H1 (cell line): ENCODE measurements at regions not wholly inside any gene's neighbourhood (a gene's known extent, or its start where the extent isn't known, plus 50 kb on each side); places are given as distances from the start of the nearest gene placed in this dataset.

Experiments used
- CTCF ChIA-PET: fragments of 300-600 bp; sonication (Branson Sonifier 250); formaldehyde crosslinking; loops from one replicate; lab custom pipeline; 2021; ENCODE audit not compliant: partially characterized antibody; lab: Charles Lee
- POLR2A ChIA-PET: fragments of 300-600 bp; sonication (Branson Sonifier 250); formaldehyde crosslinking; loops from one replicate; lab custom pipeline; 2021; ENCODE audit warnings: inconsistent platforms; ENCODE audit not compliant: partially characterized antibody; lab: Charles Lee
- DNase-seq, 2 experiments: peaks; one replicate each; pipeline versions ENCODE4 v3.0.0 to v3.0.0-alpha.2; 2010 to 2022; ENCODE audit warnings: low spot score in 2 of 2, low read depth in 1 of 2, mixed read lengths in 1 of 2
- FAIRE-seq: peaks from 2 replicates; lab custom pipeline; 2011; peaks lifted over from hg19 to GRCh38; lab: Jason Lieb, UNC
- H2AFZ ChIP-seq: 2 replicates; pipeline ENCODE4 v1.8.1; 2012; ENCODE audit warnings: low read length, inconsistent platforms
- H2AK5ac ChIP-seq: 2 replicates; pipeline ENCODE4 v1.6.1; 2013; ENCODE audit warnings: low read depth, low read length
- H2BK120ac ChIP-seq: replicated peaks from 2 replicates; pipeline ENCODE3; 2013; ENCODE audit warnings: low read depth, low read length, inconsistent platforms
- H2BK12ac ChIP-seq: 2 replicates; pipeline ENCODE4 v1.6.1; 2013; ENCODE audit warnings: low read depth, low read length
- H2BK15ac ChIP-seq: 2 replicates; pipeline ENCODE4 v1.6.1; 2013; ENCODE audit warnings: low read length
- H2BK20ac ChIP-seq: 2 replicates; pipeline ENCODE4 v1.6.1; 2013; ENCODE audit warnings: low read length
- H2BK5ac ChIP-seq: 2 replicates; pipeline ENCODE4 v1.6.1; 2013; ENCODE audit warnings: low read depth, low read length
- H3K14ac ChIP-seq: 2 replicates; pipeline ENCODE4 v1.6.1; 2013; ENCODE audit warnings: inconsistent platforms; ENCODE audit not compliant: insufficient read length
- H3K18ac ChIP-seq: 2 replicates; pipeline ENCODE4 v1.6.1; 2013; ENCODE audit warnings: low read length; ENCODE audit errors: extremely low read depth
- H3K23ac ChIP-seq: 2 replicates; pipeline ENCODE4 v1.6.1; 2013; ENCODE audit warnings: inconsistent platforms; ENCODE audit not compliant: insufficient read length
- H3K23me2 ChIP-seq: 2 replicates; pipeline ENCODE4 v1.6.1; 2013; ENCODE audit warnings: low read depth, low read length
- H3K27ac ChIP-seq: 2 replicates; pipeline ENCODE4 v1.6.1; 2011; ENCODE audit warnings: low read depth, low read length, inconsistent platforms
- H3K27me3 ChIP-seq, 4 experiments: replicated peaks in 1 of 4; 1 replicate in 1 of 4; 2 replicates in 3 of 4; pipeline versions ENCODE4 v1.6.1 to v1.8.1; 2011 to 2013; ENCODE audit warnings: low read length in 3 of 4, mild to moderate bottlenecking in 3 of 4, inconsistent platforms in 2 of 4, mixed read lengths in 2 of 4, moderate library complexity in 1 of 4; ENCODE audit not compliant: control insufficient read depth in 3 of 4, insufficient read depth in 3 of 4; ENCODE audit errors: extremely low read depth in 1 of 4
- H3K36me3 ChIP-seq, 4 experiments: 2 replicates each; pipeline versions ENCODE4 v1.6.1 to v1.8.1; 2011 to 2013; ENCODE audit warnings: mild to moderate bottlenecking in 4 of 4, low read length in 3 of 4, moderate library complexity in 2 of 4, control low read depth in 1 of 4, inconsistent platforms in 1 of 4; ENCODE audit not compliant: insufficient read depth in 4 of 4, control insufficient read depth in 2 of 4
- H3K4ac ChIP-seq: replicated peaks from 2 replicates; pipeline ENCODE3; 2013; ENCODE audit warnings: low read length, low read depth, mixed read lengths, inconsistent platforms; ENCODE audit not compliant: insufficient read length
- H3K4me1 ChIP-seq, 4 experiments: replicated peaks in 1 of 4; 1 replicate in 1 of 4; 2 replicates in 3 of 4; pipeline versions ENCODE4 v1.6.1 to v1.8.1; 2011 to 2013; ENCODE audit warnings: low read length in 3 of 4, inconsistent platforms in 2 of 4, mixed read lengths in 1 of 4; ENCODE audit not compliant: insufficient read depth in 4 of 4, control insufficient read depth in 3 of 4
- H3K4me2 ChIP-seq, 2 experiments: 2 replicates each; pipeline versions ENCODE4 v1.6.1 to v1.8.1; 2011 to 2013; ENCODE audit warnings: low read depth in 2 of 2, low read length in 2 of 2, control low read depth in 1 of 2, inconsistent platforms in 1 of 2, mild to moderate bottlenecking in 1 of 2; ENCODE audit not compliant: insufficient read depth in 1 of 2
- H3K4me3 ChIP-seq, 4 experiments: fragments of 200-600, 300-600 bp in 1 of 4; sonication (generic), shearing (Covaris generic), sonication (Bioruptor Twin) in 1 of 4; 2 replicates each; pipeline versions ENCODE4 v1.5.1 to v1.8.1; 2011 to 2016; ENCODE audit warnings: low read length in 4 of 4, low read depth in 3 of 4, control low read depth in 2 of 4, inconsistent platforms in 2 of 4, mild to moderate bottlenecking in 2 of 4, mixed read lengths in 1 of 4, moderate library complexity in 1 of 4; ENCODE audit not compliant: insufficient read depth in 2 of 4; ENCODE audit errors: extremely low read depth in 1 of 4
- H3K56ac ChIP-seq: replicated peaks from 2 replicates; pipeline ENCODE3; 2013; ENCODE audit warnings: low read depth, mild to moderate bottlenecking, mixed read lengths, low read length, inconsistent platforms; ENCODE audit not compliant: insufficient read length
- H3K79me1 ChIP-seq: 2 replicates; pipeline ENCODE4 v1.6.1; 2013; ENCODE audit warnings: low read depth, low read length, control low read depth
- H3K79me2 ChIP-seq, 2 experiments: 2 replicates each; pipeline versions ENCODE4 v1.6.1 to v1.8.1; 2012 to 2013; ENCODE audit warnings: low read length in 2 of 2, mild to moderate bottlenecking in 2 of 2, inconsistent platforms in 1 of 2; ENCODE audit not compliant: insufficient read depth in 2 of 2, control insufficient read depth in 1 of 2
- H3K9ac ChIP-seq, 4 experiments: replicated peaks in 1 of 4; 1 replicate in 1 of 4; 2 replicates in 3 of 4; pipeline versions ENCODE4 v1.6.1 to v1.8.1; 2011 to 2013; ENCODE audit warnings: low read depth in 3 of 4, low read length in 3 of 4, control low read depth in 2 of 4, mild to moderate bottlenecking in 2 of 4, moderate library complexity in 2 of 4, inconsistent platforms in 1 of 4; ENCODE audit errors: extremely low read depth in 1 of 4
- H3K9me3 ChIP-seq, 2 experiments: 2 replicates each; pipeline versions ENCODE4 v1.6.1 to v1.8.1; 2012 to 2013; ENCODE audit warnings: mild to moderate bottlenecking in 2 of 2, moderate library complexity in 2 of 2, control low read depth in 1 of 2, inconsistent platforms in 1 of 2, low read depth in 1 of 2, low read length in 1 of 2, mixed read lengths in 1 of 2; ENCODE audit not compliant: insufficient read depth in 2 of 2
- H4K20me1 ChIP-seq, 2 experiments: replicated peaks in 1 of 2; 2 replicates each; pipeline versions ENCODE3 to v1.8.1; 2011 to 2013; ENCODE audit warnings: inconsistent platforms in 2 of 2, low read length in 2 of 2, mild to moderate bottlenecking in 1 of 2; ENCODE audit not compliant: insufficient read depth in 2 of 2, control insufficient read depth in 1 of 2
- H4K5ac ChIP-seq: 2 replicates; pipeline ENCODE4 v1.6.1; 2013; ENCODE audit warnings: low read length, low read depth, mixed read lengths, inconsistent platforms; ENCODE audit not compliant: insufficient read length
- H4K8ac ChIP-seq: 2 replicates; pipeline ENCODE4 v1.8.0; 2013; ENCODE audit warnings: mild to moderate bottlenecking, moderate library complexity, low read length, inconsistent platforms; ENCODE audit not compliant: insufficient read depth; ENCODE audit errors: extremely low read depth
- H4K91ac ChIP-seq: replicated peaks from 2 replicates; pipeline ENCODE3; 2013; ENCODE audit warnings: low read length, mixed read lengths, inconsistent platforms; ENCODE audit not compliant: insufficient read length
- ASH2L ChIP-seq: fragments of 200-600, 300-600 bp; sonication (generic); IDR thresholded peaks from one replicate; pipeline ENCODE4 v1.7.1; 2017; ENCODE audit warnings: low read length
- BRCA1 ChIP-seq: IDR thresholded peaks from 2 replicates; pipeline ENCODE4 v1.6.1; 2012; ENCODE audit warnings: low read depth, low read length, improper control_type of control experiment
- CBX8 ChIP-seq: fragments of 300-800, 300-1000 bp; sonication (generic); IDR thresholded peaks from 2 replicates; pipeline ENCODE4 v1.7.1; 2016; ENCODE audit warnings: low read depth, low read length, borderline replicate concordance
- NRF1 ChIP-seq: IDR thresholded peaks from 2 replicates; pipeline ENCODE4 v1.6.1; 2011; ENCODE audit warnings: mild to moderate bottlenecking, low read depth, low read length, improper control_type of control experiment
- POLR2A ChIP-seq, 2 experiments: IDR thresholded peaks; 1 replicate in 1 of 2; 2 replicates in 1 of 2; pipeline ENCODE4 v1.6.1; 2011; ENCODE audit warnings: low read depth in 2 of 2, low read length in 2 of 2, mild to moderate bottlenecking in 2 of 2; ENCODE audit errors: control extremely low read depth in 1 of 2
- RNF2 ChIP-seq: fragments of 200-900, 300-1000 bp; sonication (generic); IDR thresholded peaks from 2 replicates; pipeline ENCODE4 v1.7.1; 2016; ENCODE audit warnings: borderline replicate concordance, low read depth, mild to moderate bottlenecking, antibody characterized with exemption, low read length; ENCODE audit not compliant: poor library complexity, severe bottlenecking; ENCODE audit errors: missing control alignments
- SIRT6 ChIP-seq: IDR thresholded peaks from one replicate; pipeline ENCODE4 v1.7.1; 2012; ENCODE audit warnings: low read length, inconsistent platforms
- SIX5 ChIP-seq: IDR thresholded peaks from 2 replicates; pipeline ENCODE4 v1.6.1; 2011; ENCODE audit warnings: mild to moderate bottlenecking, low read depth, low read length
- SP1 ChIP-seq: IDR thresholded peaks from 2 replicates; pipeline ENCODE4 v1.6.1; 2011; ENCODE audit warnings: low read depth, low read length
- SP4 ChIP-seq: IDR thresholded peaks from 2 replicates; pipeline ENCODE4 v1.6.1; 2012; ENCODE audit warnings: low read length, inconsistent platforms
- SRF ChIP-seq: IDR thresholded peaks from 2 replicates; pipeline ENCODE4 v1.6.1; 2011; ENCODE audit warnings: mild to moderate bottlenecking, low read depth, low read length, moderate library complexity
- TAF7 ChIP-seq: optimal IDR thresholded peaks from 2 replicates; pipeline ENCODE3; 2011; ENCODE audit warnings: low read depth, mild to moderate bottlenecking, inconsistent platforms, low read length, moderate library complexity, borderline replicate concordance
- TEAD4 ChIP-seq: IDR thresholded peaks from 2 replicates; pipeline ENCODE4 v1.6.1; 2012; ENCODE audit warnings: low read depth, low read length, inconsistent platforms, mixed read lengths
- WGBS, 2 experiments: shearing (Covaris generic) in 1 of 2; methylation state at CpG; one replicate each; pipeline versions ENCODE4 v1.1.6 to v1.1.7; 2013 to 2015; ENCODE audit warnings: low lambda C conversion rate in 2 of 2, mixed read lengths in 2 of 2, inconsistent platforms in 1 of 2, low coverage in 1 of 2, missing lambda C conversion rate in 1 of 2; ENCODE audit not compliant: insufficient replicate concordance in 2 of 2, insufficient coverage in 1 of 2, insufficient read length in 1 of 2; ENCODE audit errors: extremely low coverage in 1 of 2, missing lambda C conversion rate in 1 of 2; 5-methylcytosine and 5-hydroxymethylcytosine counted together
- TF ChIP-seq, protein P1 (sequence below), 3 experiments: IDR thresholded peaks; 1 replicate in 2 of 3; 2 replicates in 1 of 3; pipeline versions ENCODE4 v1.5.1 to v1.6.1; 2011; ENCODE audit warnings: low read length in 3 of 3, mild to moderate bottlenecking in 3 of 3, inconsistent platforms in 2 of 3, low read depth in 1 of 3, moderate library complexity in 1 of 3; ENCODE audit not compliant: insufficient read depth in 1 of 3; ENCODE audit errors: control extremely low read depth in 1 of 3

DNA sequence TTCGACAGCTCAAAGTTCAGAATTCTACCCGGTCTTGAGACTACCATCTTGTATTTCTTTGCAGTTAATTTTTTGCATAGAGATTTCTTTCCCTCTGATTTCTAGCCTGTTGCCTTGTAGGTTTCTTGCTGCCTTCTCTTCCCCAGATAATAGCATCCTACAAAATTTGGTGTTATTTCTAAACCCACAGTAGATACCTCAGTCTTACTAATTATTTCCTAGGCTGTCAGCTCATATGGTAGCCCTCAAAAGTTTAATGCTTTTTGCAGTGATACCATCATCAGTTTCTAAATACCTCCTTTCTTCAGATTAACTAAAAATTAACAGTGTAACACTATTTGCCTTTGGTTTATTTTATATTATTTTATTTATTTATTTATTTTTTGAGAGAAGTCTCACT lies 61.9 kb upstream of the TMPO start:
- Histone ChIP-seq H3K36me3 (no peaks in the 10 kb centered on the region), H4K8ac (no peak overlapping the region), H3K9me3 (no peaks in the 10 kb centered on the region), H2BK20ac (no peak overlapping the region), H3K79me2 (no peaks in the 10 kb centered on the region), H2BK5ac (no peak overlapping the region), H2BK15ac (no peak overlapping the region), H3K4me3 (no peak overlapping the region), H2BK120ac (no peak overlapping the region), H3K79me1 (no peaks in the 10 kb centered on the region), H3K56ac (no peak overlapping the region), H3K4ac (no peak overlapping the region), H3K27ac (no peak overlapping the region), H2AFZ (no peak overlapping the region), H2BK12ac (no peak overlapping the region), H4K91ac (no peak overlapping the region), H3K4me2 (no peak overlapping the region), H4K20me1 (no peaks in the 10 kb centered on the region), H3K23me2 (peaks cover 2% of the 10 kb centered on the region; the same call in 1 of the 2 replicates), H3K14ac (no peak overlapping the region), H4K5ac (no peak overlapping the region), H3K18ac (no peak overlapping the region), H2AK5ac (no peak overlapping the region), H3K4me1 (peaks cover 3 to 6% (median 4%) of the 10 kb centered on the region in 4 experiments; a peak in 5 of 7 replicates), H3K9ac (no peak overlapping the region), H3K27me3 (peaks cover 0 to 8% (median 5%) of the 10 kb centered on the region in 4 experiments; a peak in 3 of 7 replicates), H3K23ac (no peak overlapping the region)
- ChIA-PET CTCF (no interaction called here), POLR2A (interaction anchor here (1.2 kb wide), 1 partner anchor 63 kb away, joined by 3 read pairs; no protein-coding TSS in a partner anchor)
- DNase-seq = no peak
- FAIRE-seq = no peak
- 90% methylated on average over 2 of the region's 2 CpGs; no CpG with 5 or more reads in 1 of the 2 experiments for whole genome bisulfite sequencing, 2 experiments
- TF ChIP-seq CBX8 (no peak), BRCA1 (no peak), TEAD4 (no peak), TAF7 (no peak), SP1 (no peak), NRF1 (no peak), SIRT6 (no peak), SIX5 (no peak), POLR2A (IDR thresholded peaks at IDR 0.05; ENCODE audit: control extremely low read depth in 1 of 2, low read depth in 2 of 2, low read length in 2 of 2) (no peak), SRF (no peak), ASH2L (no peak), RNF2 (no peak), SP4 (no peak)
- TF ChIP-seq, protein P1, sequence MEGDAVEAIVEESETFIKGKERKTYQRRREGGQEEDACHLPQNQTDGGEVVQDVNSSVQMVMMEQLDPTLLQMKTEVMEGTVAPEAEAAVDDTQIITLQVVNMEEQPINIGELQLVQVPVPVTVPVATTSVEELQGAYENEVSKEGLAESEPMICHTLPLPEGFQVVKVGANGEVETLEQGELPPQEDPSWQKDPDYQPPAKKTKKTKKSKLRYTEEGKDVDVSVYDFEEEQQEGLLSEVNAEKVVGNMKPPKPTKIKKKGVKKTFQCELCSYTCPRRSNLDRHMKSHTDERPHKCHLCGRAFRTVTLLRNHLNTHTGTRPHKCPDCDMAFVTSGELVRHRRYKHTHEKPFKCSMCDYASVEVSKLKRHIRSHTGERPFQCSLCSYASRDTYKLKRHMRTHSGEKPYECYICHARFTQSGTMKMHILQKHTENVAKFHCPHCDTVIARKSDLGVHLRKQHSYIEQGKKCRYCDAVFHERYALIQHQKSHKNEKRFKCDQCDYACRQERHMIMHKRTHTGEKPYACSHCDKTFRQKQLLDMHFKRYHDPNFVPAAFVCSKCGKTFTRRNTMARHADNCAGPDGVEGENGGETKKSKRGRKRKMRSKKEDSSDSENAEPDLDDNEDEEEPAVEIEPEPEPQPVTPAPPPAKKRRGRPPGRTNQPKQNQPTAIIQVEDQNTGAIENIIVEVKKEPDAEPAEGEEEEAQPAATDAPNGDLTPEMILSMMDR (IDR thresholded peaks at IDR 0.05; ENCODE audit: control extremely low read depth in 1 of 3, insufficient read depth in 1 of 3, low read depth in 1 of 3, low read length in 3 of 3) = no peak
